ENCODE measurements at regions not wholly inside any gene's neighbourhood (a gene's known extent, or its start where the extent isn't known, plus 50 kb on each side); places are given as distances from the start of the nearest gene placed in this dataset.

DNA sequence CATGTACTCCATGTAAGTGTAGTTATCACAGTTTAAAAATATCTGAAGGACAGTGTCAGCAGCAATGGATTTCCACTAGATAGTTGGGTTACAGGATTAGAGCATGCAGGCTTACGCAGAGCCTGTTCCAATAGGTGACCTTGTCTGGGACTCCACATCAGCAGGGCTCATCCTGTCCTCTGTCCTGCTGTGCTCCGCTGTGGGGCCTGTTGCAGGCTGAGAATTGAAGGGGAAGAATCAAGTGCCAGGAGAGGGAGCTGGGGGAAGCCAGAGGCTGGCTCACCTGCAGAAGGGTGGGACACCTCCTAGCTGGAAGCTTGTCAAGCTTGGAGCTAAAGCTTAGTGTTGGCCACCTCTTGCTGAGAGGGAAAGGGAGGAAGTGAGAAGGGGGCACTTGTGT is 62.8 kb downstream of the XCL2 start:
- TF ChIP-seq EP300 (IDR thresholded peaks at IDR 0.05) (no peak), POLR2A (IDR thresholded peaks at IDR 0.05) (no peak)

Measured in upper lobe of left lung (tissue), 4 donors.